AG04449 (cell line): ENCODE measurements at regions not wholly inside any gene's neighbourhood (a gene's known extent, or its start where the extent isn't known, plus 50 kb on each side); places are given as distances from the start of the nearest gene placed in this dataset.
"Not testable (repeated sequence)": the region's sequence is repeated elsewhere in the genome, so short reads cannot be mapped to it uniquely, and the experiment has no call there.

Source experiments
- CTCF ChIA-PET: fragments of 350-600 bp; formaldehyde crosslinking; extraction: SDS; loops from one replicate; lab custom pipeline; 2021; ENCODE audit warnings: antibody characterized with exemption; lab: Yijun Ruan, JAX
- POLR2A ChIA-PET: fragments of 400-600, 350-600 bp; formaldehyde crosslinking; extraction: SDS; loops from one replicate; lab custom pipeline; 2020; ENCODE audit warnings: antibody characterized with exemption, inconsistent platforms; lab: Yijun Ruan, JAX
- DNase-seq: peaks from one replicate; pipeline ENCODE4 v3.0.0-alpha.2; 2010; ENCODE audit warnings: low read depth, low spot score
- H3K4me3 ChIP-seq: 2 replicates; pipeline ENCODE4 v1.5.1; 2011; ENCODE audit warnings: low read depth, mild to moderate bottlenecking, control low read depth, low read length
- CTCF ChIP-seq: IDR thresholded peaks from one replicate; pipeline ENCODE4 v1.5.1; 2011; ENCODE audit warnings: mild to moderate bottlenecking, moderate library complexity, low read length, control low read depth, inconsistent platforms; ENCODE audit not compliant: insufficient read depth; ENCODE audit errors: missing control alignments

DNA sequence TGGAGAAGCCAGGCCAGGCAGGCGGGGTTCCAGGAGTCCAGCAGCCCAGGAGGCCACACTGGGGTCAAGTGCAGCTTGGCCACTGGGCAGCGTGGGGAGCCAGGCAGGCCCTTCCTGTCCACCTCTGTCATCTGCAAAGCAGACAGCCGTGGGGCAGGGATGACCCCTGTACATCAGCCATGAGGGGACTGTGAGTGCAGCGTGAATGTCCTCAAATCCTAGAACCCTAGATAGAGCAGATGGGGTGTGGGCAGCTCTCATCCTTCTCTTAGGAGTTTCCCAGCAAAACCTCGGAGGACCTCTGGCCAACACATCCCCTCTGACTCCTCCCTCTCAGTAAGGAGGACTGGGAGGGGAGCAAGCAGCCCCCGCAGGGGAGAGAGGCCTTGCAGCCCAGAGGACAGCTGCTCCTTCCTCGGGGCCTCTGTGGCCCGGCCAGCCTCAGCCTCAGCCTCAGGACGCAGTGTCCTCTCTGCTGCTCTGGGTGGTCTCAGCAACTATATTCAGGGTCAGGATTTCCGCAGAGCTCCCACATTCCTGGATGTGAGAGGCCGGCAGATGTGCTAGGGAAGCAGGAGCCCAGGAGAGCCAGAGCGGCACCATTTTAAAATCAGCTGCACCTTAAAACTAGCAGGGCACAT lies 820.5 kb downstream of the BRD1 start:
- CTCF ChIA-PET: no interaction called here
- POLR2A ChIA-PET: no interaction called here
- H3K4me3 ChIP-seq: no peak overlapping the region
- TF ChIP-seq CTCF: no peak
- DNase-seq: no peak

DNA sequence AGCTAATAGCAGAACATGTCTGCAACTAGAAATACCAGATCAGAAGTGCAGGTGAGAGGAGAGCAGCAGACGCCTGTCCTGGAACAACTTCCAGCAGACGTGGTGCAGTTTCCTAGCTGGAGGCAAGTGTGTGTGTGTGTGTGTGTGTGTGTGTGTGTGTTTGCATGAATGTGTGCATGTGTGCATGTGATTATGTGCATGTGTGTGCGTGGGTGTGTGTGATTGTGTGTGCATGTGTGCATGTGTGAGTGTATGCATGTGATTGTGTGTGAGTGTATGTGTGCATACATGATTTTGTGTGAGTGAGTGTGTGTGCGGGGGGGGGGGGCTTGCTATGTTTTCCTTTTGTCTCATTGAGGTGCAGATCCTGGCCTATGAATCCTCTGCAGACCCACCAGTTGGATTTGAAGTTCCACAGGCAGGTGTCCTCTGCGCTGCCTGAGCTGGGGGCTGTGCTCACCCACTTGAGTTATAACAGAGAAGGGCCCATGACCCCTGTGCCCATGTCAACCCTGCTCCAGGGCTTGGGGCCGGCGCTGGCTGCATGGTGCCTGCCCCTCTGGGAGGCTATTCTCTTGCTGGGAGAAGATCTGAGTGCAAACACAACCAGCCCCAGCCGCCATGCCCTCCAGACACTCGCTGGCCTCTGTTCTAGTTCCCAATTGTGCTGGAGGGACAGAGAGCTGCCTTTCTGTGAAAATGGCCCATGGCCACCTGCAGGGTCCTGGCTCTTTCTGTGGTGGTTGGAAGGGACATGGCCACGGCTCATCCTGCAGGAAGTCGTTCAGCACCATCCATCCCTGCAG lies 821.3 kb downstream of the BRD1 start:
- no peak for DNase-seq
- no peak overlapping the region for H3K4me3 ChIP-seq
- TF ChIP-seq CTCF: no peak
- ChIA-PET CTCF (no interaction called here), POLR2A (no interaction called here)

- no peak for TF ChIP-seq CTCF
- POLR2A ChIA-PET: no interaction called here
- no peak overlapping the region for H3K4me3 ChIP-seq
- DNase-seq: no peak
- CTCF ChIA-PET: no interaction called here
Observed at GRCh38 chr22:49005557-49005956, 822.1 kb downstream of the BRD1 start.

GRCh38 chr22:49004484-49005399 lies 822.9 kb downstream of the BRD1 start:
- no peak for DNase-seq
- H3K4me3 ChIP-seq: no peak overlapping the region
- TF ChIP-seq CTCF: no peak
- POLR2A ChIA-PET: no interaction called here
- CTCF ChIA-PET: no interaction called here

- DNase-seq, H3K4me3 ChIP-seq, CTCF ChIA-PET, POLR2A ChIA-PET: not testable (repeated sequence)
Observed at GRCh38 chr22:48997605-48998004, 830.1 kb downstream of the BRD1 start.

DNA sequence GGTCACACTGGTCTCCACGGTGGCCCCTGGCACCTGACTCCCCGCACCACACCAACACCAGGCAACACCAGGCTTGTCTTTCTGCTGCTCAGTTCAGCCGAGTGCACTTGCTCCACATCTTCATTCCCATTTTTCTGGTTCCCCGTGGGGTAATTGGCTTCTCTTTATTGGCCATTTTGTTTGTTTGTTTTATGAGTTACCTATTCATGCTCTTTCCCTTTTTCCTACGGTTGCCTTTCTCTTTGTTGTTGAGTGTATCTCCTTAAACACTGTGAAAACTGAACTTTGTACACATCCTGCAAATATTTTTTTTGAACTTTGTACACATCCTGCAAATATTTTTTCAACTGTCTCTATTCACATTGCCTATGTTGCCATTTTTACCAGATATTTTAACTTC lies 834.0 kb downstream of the BRD1 start:
- no peak for DNase-seq
- no peak overlapping the region for H3K4me3 ChIP-seq
- TF ChIP-seq CTCF: no peak
- POLR2A ChIA-PET: no interaction called here
- CTCF ChIA-PET: no interaction called here
